Activated CD4-positive, CD25-positive, alpha-beta regulatory T cell (primary cell): ENCODE measurements at regions not wholly inside any gene's neighbourhood (a gene's known extent, or its start where the extent isn't known, plus 50 kb on each side); places are given as distances from the start of the nearest gene placed in this dataset.
"Not testable (repeated sequence)": the region's sequence is repeated elsewhere in the genome, so short reads cannot be mapped to it uniquely, and the experiment has no call there.

Experiments used
- DNase-seq, 4 experiments: peaks; one replicate each; lab custom pipeline; 2025; lab: John Stamatoyannopoulos, UW

DNA sequence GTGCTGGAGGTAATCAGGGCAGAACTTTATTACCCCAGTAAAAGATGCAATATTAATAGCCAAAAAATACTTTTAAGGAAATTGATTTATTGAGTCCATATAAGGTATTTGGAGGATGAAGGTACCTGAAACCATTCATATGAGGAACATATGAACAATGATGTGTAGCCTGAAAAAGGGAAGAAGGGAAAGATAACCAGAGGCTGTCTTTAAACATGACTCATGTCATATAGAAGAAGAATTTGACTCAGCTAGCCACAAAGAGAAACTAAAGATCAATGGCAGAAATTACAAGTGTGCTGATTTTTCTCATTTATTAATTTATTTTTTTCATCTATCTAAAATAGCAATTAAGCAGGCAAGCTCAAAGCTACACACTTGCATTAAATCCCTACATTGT is 136.2 kb upstream of the DUSP10 start:
- no peak for DNase-seq

- DNase-seq = no peak
Observed at GRCh38 chr1:221877311-221877710, 135.4 kb upstream of the DUSP10 start.

- no peak for DNase-seq
Observed at GRCh38 chr1:221875004-221875330, 133.1 kb upstream of the DUSP10 start.

DNA sequence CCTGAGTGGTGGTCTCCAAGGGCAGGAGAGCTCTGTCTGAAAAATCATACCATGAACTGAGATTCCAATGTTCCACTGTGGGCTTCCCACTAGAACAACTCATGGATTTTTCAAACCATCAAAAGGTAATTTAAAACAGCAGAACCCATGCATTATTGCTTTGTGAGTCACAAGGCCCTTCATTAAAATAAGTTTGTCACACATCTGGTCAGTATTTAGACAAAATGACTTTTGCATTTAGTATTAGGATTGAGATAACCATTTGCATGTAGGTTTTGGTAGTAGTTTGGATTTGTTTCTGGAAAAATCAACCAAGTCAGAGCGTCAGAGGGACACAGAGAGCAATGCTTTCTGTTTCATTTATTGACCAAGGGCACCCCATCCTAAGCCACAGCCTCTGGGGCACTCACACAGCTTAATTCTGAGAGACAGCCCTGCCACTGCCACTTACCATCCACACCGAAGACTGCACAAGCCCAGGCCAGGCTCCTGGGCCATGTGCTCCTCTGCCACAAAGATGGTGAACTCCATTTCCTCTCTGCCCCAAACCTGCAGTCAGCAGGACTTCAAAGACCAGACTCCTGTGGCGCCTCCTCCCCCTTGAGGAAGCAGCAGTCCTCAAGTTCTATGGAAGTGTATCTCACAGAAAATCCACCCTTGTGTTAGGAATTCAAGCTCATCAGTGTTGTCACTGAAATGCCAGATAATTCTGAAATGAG is 132.6 kb upstream of the DUSP10 start:
- DNase-seq = no peak

GRCh38 chr1:221873673-221874072 is 131.8 kb upstream of the DUSP10 start:
- DNase-seq = no peak

- DNase-seq = no peak
Observed at GRCh38 chr1:221871056-221871455, 129.2 kb upstream of the DUSP10 start.

DNA sequence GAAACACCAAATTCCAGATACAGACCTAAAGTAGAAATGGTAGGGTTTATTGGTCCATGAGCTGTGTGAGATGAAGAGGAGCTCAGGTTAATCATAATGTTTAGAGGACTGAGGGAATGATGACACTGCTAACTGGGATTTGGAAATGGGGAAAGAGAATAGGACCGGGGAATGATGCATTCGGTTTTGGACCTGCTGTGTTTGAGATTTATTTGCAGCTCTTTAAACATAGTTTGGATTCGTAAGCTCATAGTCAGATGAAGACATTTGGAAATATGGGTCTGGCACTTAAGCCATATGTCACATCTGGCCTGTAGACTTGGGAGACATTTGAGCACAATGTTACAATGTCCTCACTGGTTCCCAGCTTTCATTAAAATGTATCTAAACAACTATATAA is 127.9 kb upstream of the DUSP10 start:
- no peak for DNase-seq

DNA sequence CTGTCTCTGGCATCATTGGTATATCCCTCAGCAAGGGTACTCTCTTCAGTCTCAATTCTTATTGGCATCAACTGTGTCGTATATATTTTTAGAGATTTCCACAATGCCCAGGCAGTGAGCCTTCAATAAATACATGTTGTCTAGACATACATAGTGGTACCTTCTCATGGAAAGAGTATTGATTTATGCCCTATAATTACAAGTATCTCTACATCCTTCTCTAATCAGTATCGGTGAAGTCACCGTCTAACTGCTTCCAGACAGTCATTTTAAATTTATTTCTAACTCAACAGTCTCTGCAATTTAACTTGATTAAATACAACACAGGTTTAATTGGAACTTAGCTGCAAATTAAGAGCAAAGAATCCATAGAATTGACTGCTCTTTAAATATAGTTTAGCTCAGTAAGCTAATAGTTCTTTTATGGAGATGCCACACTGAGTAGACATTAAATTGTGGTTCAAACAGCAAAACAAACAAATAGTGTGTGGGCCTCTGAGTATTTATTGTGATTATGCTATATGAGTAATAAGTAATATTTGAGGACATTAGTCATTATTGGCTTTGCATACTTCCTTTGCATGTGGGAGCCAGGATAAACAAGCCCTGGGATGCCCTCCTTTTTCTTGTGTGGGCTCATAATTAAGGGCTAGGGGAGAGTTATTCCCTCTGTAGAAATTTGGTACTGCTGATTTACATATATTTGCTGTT is 126.9 kb upstream of the DUSP10 start:
- no peak for DNase-seq

GRCh38 chr1:221867003-221867402 is 125.1 kb upstream of the DUSP10 start:
- DNase-seq = no peak

- DNase-seq = no peak
Observed at GRCh38 chr1:221865808-221866207, 123.9 kb upstream of the DUSP10 start.

- no peak for DNase-seq
Observed at GRCh38 chr1:221863635-221864034, 121.7 kb upstream of the DUSP10 start.

GRCh38 chr1:221862971-221863370 is 121.1 kb upstream of the DUSP10 start:
- no peak for DNase-seq

GRCh38 chr1:221858818-221859611 is 117.1 kb upstream of the DUSP10 start:
- no peak for DNase-seq

- not testable (repeated sequence) for DNase-seq
Observed at GRCh38 chr1:221857094-221857444, 115.2 kb upstream of the DUSP10 start.

DNA sequence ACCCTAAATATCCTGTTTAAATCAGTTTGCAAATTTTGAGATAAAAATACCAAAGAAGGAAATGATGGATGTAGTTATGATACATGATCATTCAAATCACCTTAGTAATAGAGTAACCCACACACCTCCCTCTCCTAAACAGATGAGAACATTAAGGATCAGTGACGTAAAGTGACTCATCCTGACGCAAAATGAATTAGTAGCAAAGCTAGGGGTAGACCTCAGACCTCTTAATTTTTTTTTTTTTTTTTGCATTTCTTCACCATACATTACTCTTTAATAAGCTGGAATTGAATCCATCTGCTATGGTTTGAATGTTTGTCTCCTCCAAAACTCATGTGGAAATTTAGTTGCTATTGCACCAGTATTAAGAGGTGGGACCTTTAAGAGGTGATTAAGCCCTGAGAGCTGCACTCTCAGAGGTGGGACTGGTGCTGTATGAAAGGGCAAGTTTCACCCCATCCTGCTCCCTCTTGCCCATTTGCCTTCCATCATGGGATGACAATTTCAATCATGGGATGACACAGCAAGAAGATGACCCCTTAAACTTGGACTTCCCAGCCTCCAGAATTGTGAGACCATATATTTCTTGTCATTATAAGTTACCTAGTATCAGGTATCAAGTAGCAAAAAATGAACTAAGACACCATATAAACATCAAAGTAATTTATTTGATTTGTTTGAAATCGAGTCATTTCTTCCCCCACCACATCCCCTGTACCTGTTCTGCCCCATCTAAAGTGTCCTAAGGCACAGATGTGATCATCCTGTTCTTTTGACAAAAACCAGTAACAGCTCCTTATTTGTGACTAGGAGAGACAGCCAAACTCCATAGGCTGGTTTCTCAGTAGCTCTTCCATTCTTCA is 114.6 kb upstream of the DUSP10 start:
- DNase-seq = no peak

DNA sequence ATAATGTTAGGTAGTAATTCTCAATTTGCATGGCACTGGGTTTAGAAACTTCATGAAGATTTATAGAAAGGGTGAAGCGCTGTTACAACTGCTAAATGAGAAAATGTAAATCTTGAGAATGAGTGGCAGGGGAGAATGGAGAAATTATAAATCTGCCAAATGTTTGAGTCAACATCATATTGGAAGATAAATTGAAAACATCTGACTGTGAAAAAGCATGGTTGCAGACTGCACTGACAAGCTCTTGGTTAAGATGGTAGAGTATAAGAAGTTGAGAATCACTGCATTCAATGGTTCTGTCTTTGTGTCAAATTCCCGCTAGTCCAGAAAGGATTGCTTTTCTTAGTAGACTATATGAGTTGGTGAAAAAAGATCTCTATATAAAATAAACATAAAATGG is 113.3 kb upstream of the DUSP10 start:
- no peak for DNase-seq

DNA sequence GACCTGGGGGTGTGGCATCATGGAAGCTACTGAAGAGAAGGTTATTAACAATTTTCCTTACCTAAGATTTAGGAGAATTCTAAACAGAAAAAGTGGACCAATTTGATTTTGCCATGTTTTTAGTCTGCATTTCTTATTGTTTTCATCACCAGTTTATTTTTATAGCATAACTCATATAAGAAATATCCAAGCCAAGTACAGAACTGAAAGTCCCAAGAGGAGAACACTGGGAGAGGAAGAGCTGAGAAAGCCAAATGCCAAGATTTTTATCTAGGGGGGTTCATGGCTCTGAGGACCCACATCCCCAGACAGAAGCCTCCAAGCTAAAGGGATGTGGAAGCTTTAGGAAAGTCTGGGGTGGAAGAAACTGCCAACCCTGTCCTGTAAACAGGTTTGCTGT is 109.4 kb upstream of the DUSP10 start:
- no peak for DNase-seq

GRCh38 chr1:221850470-221851187 is 108.7 kb upstream of the DUSP10 start:
- DNase-seq = no peak

DNA sequence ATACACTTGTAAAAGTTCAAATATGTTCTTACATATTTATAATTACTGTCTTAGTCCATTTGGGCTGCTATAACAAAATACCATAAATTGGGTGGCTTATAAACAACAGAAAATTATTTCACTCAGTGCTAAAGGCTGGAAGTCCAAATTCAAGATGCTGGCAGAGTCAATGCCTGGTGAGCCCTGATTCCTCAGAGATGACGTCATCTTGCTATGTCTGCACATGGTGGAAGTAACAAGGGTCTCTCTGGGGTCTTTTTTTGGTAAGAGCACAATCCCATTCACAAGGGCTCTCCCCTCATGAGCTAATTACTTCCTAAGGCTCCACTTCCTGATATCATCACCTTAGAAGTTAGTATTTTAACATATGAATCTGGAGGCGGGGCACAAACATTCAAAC is 108.0 kb upstream of the DUSP10 start:
- no peak for DNase-seq

- no peak for DNase-seq
Observed at GRCh38 chr1:221849110-221849509, 107.2 kb upstream of the DUSP10 start.

- DNase-seq = no peak
Observed at GRCh38 chr1:221847676-221848075, 105.8 kb upstream of the DUSP10 start.
